ENCODE measurements at regions not wholly inside any gene's neighbourhood (a gene's known extent, or its start where the extent isn't known, plus 50 kb on each side); places are given as distances from the start of the nearest gene placed in this dataset.
A peak's percentile ranks its signal among the peaks of the same experiment; 100 is the strongest.
"Not testable (repeated sequence)": the region's sequence is repeated elsewhere in the genome, so short reads cannot be mapped to it uniquely, and the experiment has no call there.

- not testable (repeated sequence) for DNase-seq; H3K36me3 ChIP-seq (replicated peaks; ENCODE audit: control insufficient read depth, insufficient read depth, low read length); H3K27me3 ChIP-seq (ENCODE audit: control insufficient read depth, insufficient read depth, low read length); H3K4me3 ChIP-seq (ENCODE audit: insufficient read depth, low read depth, low read length)
Observed at GRCh38 chr9:61953108-61953507, 763.3 kb downstream of the SPATA31A7 start.

GRCh38 chr9:61971635-61972034 is 781.8 kb downstream of the SPATA31A7 start:
- not testable (repeated sequence) for H3K36me3 ChIP-seq (replicated peaks; ENCODE audit: control insufficient read depth, insufficient read depth, low read length); H3K4me3 ChIP-seq (ENCODE audit: insufficient read depth, low read depth, low read length); DNase-seq; H3K27me3 ChIP-seq (ENCODE audit: control insufficient read depth, insufficient read depth, low read length)

GRCh38 chr9:61974501-61974900 is 784.7 kb downstream of the SPATA31A7 start:
- not testable (repeated sequence) for H3K4me3 ChIP-seq (ENCODE audit: insufficient read depth, low read depth, low read length); H3K27me3 ChIP-seq (ENCODE audit: control insufficient read depth, insufficient read depth, low read length); H3K36me3 ChIP-seq (replicated peaks; ENCODE audit: control insufficient read depth, insufficient read depth, low read length); DNase-seq

GRCh38 chr9:61976318-61976717 is 786.5 kb downstream of the SPATA31A7 start:
- H3K27me3 ChIP-seq (ENCODE audit: control insufficient read depth, insufficient read depth, low read length); DNase-seq; H3K36me3 ChIP-seq (replicated peaks; ENCODE audit: control insufficient read depth, insufficient read depth, low read length); H3K4me3 ChIP-seq (ENCODE audit: insufficient read depth, low read depth, low read length): not testable (repeated sequence)

GRCh38 chr9:61982727-61983126 is 792.9 kb downstream of the SPATA31A7 start:
- H3K27me3 ChIP-seq (ENCODE audit: control insufficient read depth, insufficient read depth, low read length); H3K36me3 ChIP-seq (replicated peaks; ENCODE audit: control insufficient read depth, insufficient read depth, low read length); H3K4me3 ChIP-seq (ENCODE audit: insufficient read depth, low read depth, low read length); DNase-seq: not testable (repeated sequence)

GRCh38 chr9:61983441-61983840 is 793.6 kb downstream of the SPATA31A7 start:
- H3K27me3 ChIP-seq (ENCODE audit: control insufficient read depth, insufficient read depth, low read length); DNase-seq; H3K4me3 ChIP-seq (ENCODE audit: insufficient read depth, low read depth, low read length); H3K36me3 ChIP-seq (replicated peaks; ENCODE audit: control insufficient read depth, insufficient read depth, low read length): not testable (repeated sequence)

GRCh38 chr9:61983954-61984353 is 794.1 kb downstream of the SPATA31A7 start:
- H3K27me3 ChIP-seq (ENCODE audit: control insufficient read depth, insufficient read depth, low read length); H3K36me3 ChIP-seq (replicated peaks; ENCODE audit: control insufficient read depth, insufficient read depth, low read length); H3K4me3 ChIP-seq (ENCODE audit: insufficient read depth, low read depth, low read length): not testable (repeated sequence)
- peak; percentile 3 for DNase-seq

- not testable (repeated sequence) for DNase-seq; H3K4me3 ChIP-seq (ENCODE audit: insufficient read depth, low read depth, low read length); H3K27me3 ChIP-seq (ENCODE audit: control insufficient read depth, insufficient read depth, low read length); H3K36me3 ChIP-seq (replicated peaks; ENCODE audit: control insufficient read depth, insufficient read depth, low read length)
Observed at GRCh38 chr9:61984513-61984912, 794.7 kb downstream of the SPATA31A7 start.

GRCh38 chr9:61992110-61992509 is 802.3 kb downstream of the SPATA31A7 start:
- H3K27me3 ChIP-seq (ENCODE audit: control insufficient read depth, insufficient read depth, low read length); DNase-seq; H3K36me3 ChIP-seq (replicated peaks; ENCODE audit: control insufficient read depth, insufficient read depth, low read length); H3K4me3 ChIP-seq (ENCODE audit: insufficient read depth, low read depth, low read length): not testable (repeated sequence)

- not testable (repeated sequence) for H3K36me3 ChIP-seq (replicated peaks; ENCODE audit: control insufficient read depth, insufficient read depth, low read length); H3K4me3 ChIP-seq (ENCODE audit: insufficient read depth, low read depth, low read length); DNase-seq; H3K27me3 ChIP-seq (ENCODE audit: control insufficient read depth, insufficient read depth, low read length)
Observed at GRCh38 chr9:62032441-62032840, 842.6 kb downstream of the SPATA31A7 start.

GRCh38 chr9:62038260-62038659 is 848.4 kb downstream of the SPATA31A7 start:
- H3K27me3 ChIP-seq (ENCODE audit: control insufficient read depth, insufficient read depth, low read length); H3K36me3 ChIP-seq (replicated peaks; ENCODE audit: control insufficient read depth, insufficient read depth, low read length); DNase-seq; H3K4me3 ChIP-seq (ENCODE audit: insufficient read depth, low read depth, low read length): not testable (repeated sequence)

- not testable (repeated sequence) for H3K36me3 ChIP-seq (replicated peaks; ENCODE audit: control insufficient read depth, insufficient read depth, low read length); H3K4me3 ChIP-seq (ENCODE audit: insufficient read depth, low read depth, low read length); DNase-seq; H3K27me3 ChIP-seq (ENCODE audit: control insufficient read depth, insufficient read depth, low read length)
Observed at GRCh38 chr9:62058155-62058554, 868.3 kb downstream of the SPATA31A7 start.

GRCh38 chr9:62071043-62071442 is 881.2 kb downstream of the SPATA31A7 start:
- not testable (repeated sequence) for H3K36me3 ChIP-seq (replicated peaks; ENCODE audit: control insufficient read depth, insufficient read depth, low read length); DNase-seq; H3K27me3 ChIP-seq (ENCODE audit: control insufficient read depth, insufficient read depth, low read length); H3K4me3 ChIP-seq (ENCODE audit: insufficient read depth, low read depth, low read length)

- H3K36me3 ChIP-seq (replicated peaks; ENCODE audit: control insufficient read depth, insufficient read depth, low read length); H3K4me3 ChIP-seq (ENCODE audit: insufficient read depth, low read depth, low read length); H3K27me3 ChIP-seq (ENCODE audit: control insufficient read depth, insufficient read depth, low read length); DNase-seq: not testable (repeated sequence)
Observed at GRCh38 chr9:62073401-62073800, 883.6 kb downstream of the SPATA31A7 start.

- H3K27me3 ChIP-seq (ENCODE audit: control insufficient read depth, insufficient read depth, low read length); DNase-seq; H3K36me3 ChIP-seq (replicated peaks; ENCODE audit: control insufficient read depth, insufficient read depth, low read length); H3K4me3 ChIP-seq (ENCODE audit: insufficient read depth, low read depth, low read length): not testable (repeated sequence)
Observed at GRCh38 chr9:62084245-62084644, 894.4 kb downstream of the SPATA31A7 start.

- not testable (repeated sequence) for H3K36me3 ChIP-seq (replicated peaks; ENCODE audit: control insufficient read depth, insufficient read depth, low read length); H3K27me3 ChIP-seq (ENCODE audit: control insufficient read depth, insufficient read depth, low read length); H3K4me3 ChIP-seq (ENCODE audit: insufficient read depth, low read depth, low read length); DNase-seq
Observed at GRCh38 chr9:62095714-62096345, 906.0 kb downstream of the SPATA31A7 start.
